Panc1 (cell line): ENCODE measurements at regions not wholly inside any gene's neighbourhood (a gene's known extent, or its start where the extent isn't known, plus 50 kb on each side); places are given as distances from the start of the nearest gene placed in this dataset.

Source experiments
- TF ChIP-seq, protein P1 (sequence below): fragments of 450-650 bp; IDR thresholded peaks from 2 replicates; pipeline ENCODE4 v1.5.1; 2017; ENCODE audit warnings: mild to moderate bottlenecking
- TF ChIP-seq, protein P2 (sequence below), 2 experiments: IDR thresholded peaks; 2 replicates each; pipeline ENCODE4 v1.6.1; 2011 to 2012; ENCODE audit warnings: low read depth in 2 of 2, control low read depth in 1 of 2, low read length in 1 of 2, mild to moderate bottlenecking in 1 of 2, moderate library complexity in 1 of 2; ENCODE audit not compliant: insufficient read depth in 1 of 2

DNA sequence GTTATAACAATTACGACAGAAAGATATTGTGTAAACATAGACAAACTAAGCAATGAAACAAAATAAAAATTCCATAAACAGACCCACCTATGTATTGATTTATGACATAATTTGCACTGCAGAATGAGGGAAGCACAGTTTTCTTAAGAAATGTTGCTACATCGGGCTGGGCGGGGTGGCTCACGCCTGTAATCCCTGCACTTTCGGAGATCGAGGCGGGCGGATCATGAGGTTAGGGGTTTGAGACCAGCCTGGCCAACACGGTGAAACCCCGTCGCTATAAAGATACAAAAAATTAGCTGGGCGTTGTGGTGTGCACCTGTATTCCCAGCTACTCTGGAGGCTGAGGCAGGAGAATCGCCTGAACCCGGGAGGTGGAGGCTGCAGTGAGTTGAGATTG, 1344.4 kb upstream of the WWC1 start:
- TF ChIP-seq, protein P1, sequence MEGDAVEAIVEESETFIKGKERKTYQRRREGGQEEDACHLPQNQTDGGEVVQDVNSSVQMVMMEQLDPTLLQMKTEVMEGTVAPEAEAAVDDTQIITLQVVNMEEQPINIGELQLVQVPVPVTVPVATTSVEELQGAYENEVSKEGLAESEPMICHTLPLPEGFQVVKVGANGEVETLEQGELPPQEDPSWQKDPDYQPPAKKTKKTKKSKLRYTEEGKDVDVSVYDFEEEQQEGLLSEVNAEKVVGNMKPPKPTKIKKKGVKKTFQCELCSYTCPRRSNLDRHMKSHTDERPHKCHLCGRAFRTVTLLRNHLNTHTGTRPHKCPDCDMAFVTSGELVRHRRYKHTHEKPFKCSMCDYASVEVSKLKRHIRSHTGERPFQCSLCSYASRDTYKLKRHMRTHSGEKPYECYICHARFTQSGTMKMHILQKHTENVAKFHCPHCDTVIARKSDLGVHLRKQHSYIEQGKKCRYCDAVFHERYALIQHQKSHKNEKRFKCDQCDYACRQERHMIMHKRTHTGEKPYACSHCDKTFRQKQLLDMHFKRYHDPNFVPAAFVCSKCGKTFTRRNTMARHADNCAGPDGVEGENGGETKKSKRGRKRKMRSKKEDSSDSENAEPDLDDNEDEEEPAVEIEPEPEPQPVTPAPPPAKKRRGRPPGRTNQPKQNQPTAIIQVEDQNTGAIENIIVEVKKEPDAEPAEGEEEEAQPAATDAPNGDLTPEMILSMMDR, result no peak
- TF ChIP-seq, protein P2, sequence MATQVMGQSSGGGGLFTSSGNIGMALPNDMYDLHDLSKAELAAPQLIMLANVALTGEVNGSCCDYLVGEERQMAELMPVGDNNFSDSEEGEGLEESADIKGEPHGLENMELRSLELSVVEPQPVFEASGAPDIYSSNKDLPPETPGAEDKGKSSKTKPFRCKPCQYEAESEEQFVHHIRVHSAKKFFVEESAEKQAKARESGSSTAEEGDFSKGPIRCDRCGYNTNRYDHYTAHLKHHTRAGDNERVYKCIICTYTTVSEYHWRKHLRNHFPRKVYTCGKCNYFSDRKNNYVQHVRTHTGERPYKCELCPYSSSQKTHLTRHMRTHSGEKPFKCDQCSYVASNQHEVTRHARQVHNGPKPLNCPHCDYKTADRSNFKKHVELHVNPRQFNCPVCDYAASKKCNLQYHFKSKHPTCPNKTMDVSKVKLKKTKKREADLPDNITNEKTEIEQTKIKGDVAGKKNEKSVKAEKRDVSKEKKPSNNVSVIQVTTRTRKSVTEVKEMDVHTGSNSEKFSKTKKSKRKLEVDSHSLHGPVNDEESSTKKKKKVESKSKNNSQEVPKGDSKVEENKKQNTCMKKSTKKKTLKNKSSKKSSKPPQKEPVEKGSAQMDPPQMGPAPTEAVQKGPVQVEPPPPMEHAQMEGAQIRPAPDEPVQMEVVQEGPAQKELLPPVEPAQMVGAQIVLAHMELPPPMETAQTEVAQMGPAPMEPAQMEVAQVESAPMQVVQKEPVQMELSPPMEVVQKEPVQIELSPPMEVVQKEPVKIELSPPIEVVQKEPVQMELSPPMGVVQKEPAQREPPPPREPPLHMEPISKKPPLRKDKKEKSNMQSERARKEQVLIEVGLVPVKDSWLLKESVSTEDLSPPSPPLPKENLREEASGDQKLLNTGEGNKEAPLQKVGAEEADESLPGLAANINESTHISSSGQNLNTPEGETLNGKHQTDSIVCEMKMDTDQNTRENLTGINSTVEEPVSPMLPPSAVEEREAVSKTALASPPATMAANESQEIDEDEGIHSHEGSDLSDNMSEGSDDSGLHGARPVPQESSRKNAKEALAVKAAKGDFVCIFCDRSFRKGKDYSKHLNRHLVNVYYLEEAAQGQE (IDR thresholded peaks at IDR 0.05; ENCODE audit: insufficient read depth in 1 of 2, low read depth in 2 of 2, low read length in 1 of 2), result no peak
